Progenitor cell of endocrine pancreas (in vitro differentiated cells): ENCODE measurements at regions not wholly inside any gene's neighbourhood (a gene's known extent, or its start where the extent isn't known, plus 50 kb on each side); places are given as distances from the start of the nearest gene placed in this dataset.
A peak's percentile ranks its signal among the peaks of the same experiment; 100 is the strongest.

Source experiments
- DNase-seq: peaks from one replicate; pipeline ENCODE4 v3.0.0; 2021; ENCODE audit warnings: low spot score; ENCODE audit not compliant: unreplicated experiment
- H3K27ac Mint-ChIP-seq: 2 replicates; pipeline ENCODE4 v1.8.0; 2021; ENCODE audit warnings: mild to moderate bottlenecking, moderate library complexity, mixed read lengths
- H3K27me3 Mint-ChIP-seq: 2 replicates; pipeline ENCODE4 v1.8.0; 2021; ENCODE audit warnings: mixed read lengths
- H3K36me3 Mint-ChIP-seq: 2 replicates; pipeline ENCODE4 v1.8.0; 2022; ENCODE audit warnings: mixed read lengths; ENCODE audit not compliant: insufficient read depth
- H3K4me1 Mint-ChIP-seq: 2 replicates; pipeline ENCODE4 v1.8.0; 2021; ENCODE audit warnings: low read depth, mixed read lengths
- H3K4me3 Mint-ChIP-seq: 2 replicates; pipeline ENCODE4 v1.8.0; 2021; ENCODE audit warnings: low read depth, mild to moderate bottlenecking, moderate library complexity, mixed read lengths
- H3K9me3 Mint-ChIP-seq: 2 replicates; pipeline ENCODE4 v1.8.0; 2021; ENCODE audit warnings: low read depth, mixed read lengths
- CTCF ChIP-seq: fragments of 200-600 bp; sonication (generic); IDR thresholded peaks from one replicate; pipeline ENCODE4 v1.5.0; 2021; ENCODE audit warnings: antibody characterized with exemption, mild to moderate bottlenecking; ENCODE audit not compliant: unreplicated experiment

- Mint-ChIP-seq H3K36me3 (no peaks in the 10 kb centered on the region), H3K9me3 (no peaks in the 10 kb centered on the region), H3K27me3 (peaks cover 3% of the 10 kb centered on the region), H3K4me3 (no peak overlapping the region), H3K4me1 (peaks cover 9% of the 10 kb centered on the region), H3K27ac (no peak overlapping the region)
- no peak for DNase-seq
- no peak for TF ChIP-seq CTCF
These were observed 119.4 kb downstream of the FAM53A start for GRCh38 chr4:1564535-1565375.

- TF ChIP-seq CTCF = no peak
- Mint-ChIP-seq H3K4me3 (no peak overlapping the region), H3K27ac (no peak overlapping the region), H3K36me3 (no peaks in the 10 kb centered on the region), H3K4me1 (peaks cover 9% of the 10 kb centered on the region), H3K27me3 (peaks cover 6% of the 10 kb centered on the region), H3K9me3 (no peaks in the 10 kb centered on the region)
- no peak for DNase-seq
These were observed 120.2 kb downstream of the FAM53A start for GRCh38 chr4:1563768-1564485.

GRCh38 chr4:1563241-1563640 lies 120.9 kb downstream of the FAM53A start:
- Mint-ChIP-seq H3K4me3 (no peak overlapping the region), H3K36me3 (no peaks in the 10 kb centered on the region), H3K27me3 (peaks cover 6% of the 10 kb centered on the region), H3K4me1 (peaks cover 9% of the 10 kb centered on the region), H3K27ac (no peak overlapping the region), H3K9me3 (no peaks in the 10 kb centered on the region)
- TF ChIP-seq CTCF = peak; percentile 22
- no peak for DNase-seq

- no peak overlapping the region for H3K27ac Mint-ChIP-seq
- H3K4me1 Mint-ChIP-seq = peaks cover 9% of the 10 kb centered on the region
- peaks cover 6% of the 10 kb centered on the region for H3K27me3 Mint-ChIP-seq
- no peak for TF ChIP-seq CTCF
- no peaks in the 10 kb centered on the region for H3K36me3 Mint-ChIP-seq
- no peak for DNase-seq
- no peak overlapping the region for H3K4me3 Mint-ChIP-seq
- H3K9me3 Mint-ChIP-seq = no peaks in the 10 kb centered on the region
These were observed 121.3 kb downstream of the FAM53A start for GRCh38 chr4:1562771-1563170.

GRCh38 chr4:1562371-1562770 lies 121.7 kb downstream of the FAM53A start:
- Mint-ChIP-seq H3K4me3 (no peak overlapping the region), H3K4me1 (peaks cover 9% of the 10 kb centered on the region), H3K9me3 (no peaks in the 10 kb centered on the region), H3K27ac (no peak overlapping the region), H3K27me3 (peaks cover 6% of the 10 kb centered on the region), H3K36me3 (no peaks in the 10 kb centered on the region)
- no peak for TF ChIP-seq CTCF
- DNase-seq = no peak
